Gastrocnemius medialis (tissue), 4 donors: ENCODE measurements at regions not wholly inside any gene's neighbourhood (a gene's known extent, or its start where the extent isn't known, plus 50 kb on each side); places are given as distances from the start of the nearest gene placed in this dataset.

Source experiments
- ATAC-seq, 2 donors: fragments of 150-250 bp; one replicate each; pipeline ENCODE4 v1.9.1; 2016
- DNase-seq, 2 donors: peaks; one replicate each; pipeline ENCODE4 v3.0.0-alpha.2; 2019
- H3K27ac ChIP-seq, 4 donors: fragments of 200-600 bp; sonication (generic); 1 replicate in 1 of 4; 2 replicates in 3 of 4; pipeline ENCODE4 v1.5.1; 2016 to 2018; ENCODE audit warnings: mild to moderate bottlenecking in 2 of 4, moderate library complexity in 1 of 4
- H3K27me3 ChIP-seq, 3 donors: fragments of 200-600 bp; sonication (generic) in 2 of 3; 1 replicate in 1 of 3; 2 replicates in 2 of 3; pipeline versions ENCODE4 v1.5.1 to v1.6.0; 2016 to 2019; ENCODE audit warnings: mild to moderate bottlenecking in 1 of 3, moderate library complexity in 1 of 3
- H3K36me3 ChIP-seq, 2 donors: fragments of 200-600 bp; sonication (generic) in 1 of 2; one replicate each; pipeline ENCODE4 v1.5.1; 2017 to 2018
- H3K4me1 ChIP-seq, 2 donors: fragments of 200-600 bp; sonication (generic) in 1 of 2; one replicate each; pipeline ENCODE4 v1.5.1; 2016 to 2017; ENCODE audit warnings: mild to moderate bottlenecking in 2 of 2
- H3K4me3 ChIP-seq, 4 donors: fragments of 200-600 bp; sonication (generic) in 3 of 4; 1 replicate in 1 of 4; 2 replicates in 3 of 4; pipeline ENCODE4 v1.5.1; 2016 to 2019; ENCODE audit warnings: mild to moderate bottlenecking in 2 of 4
- H3K9me3 ChIP-seq, 3 donors: fragments of 200-600 bp; sonication (generic) in 2 of 3; 1 replicate in 1 of 3; 2 replicates in 2 of 3; pipeline ENCODE4 v1.5.1; 2016 to 2019
- CTCF ChIP-seq, 5 experiments: fragments of 450-650 bp in 3 of 5; fragments of 200-600 bp in 2 of 5; sonication (generic) in 2 of 5; IDR thresholded peaks in 4 of 5; conservative IDR thresholded peaks in 1 of 5; 1 replicate in 4 of 5; 2 replicates in 1 of 5; pipeline ENCODE4 v1.5.1; 2016 to 2019; ENCODE audit warnings: antibody characterized with exemption in 5 of 5, mild to moderate bottlenecking in 3 of 5, moderate library complexity in 3 of 5
- POLR2A ChIP-seq, 2 donors: fragments of 450-650 bp; IDR thresholded peaks; one replicate each; pipeline ENCODE4 v1.6.1; 2017; ENCODE audit warnings: antibody characterized with exemption in 2 of 2, mild to moderate bottlenecking in 2 of 2, moderate library complexity in 2 of 2
- in situ Hi-C, 4 donors: fragments of 200-750 bp; cut with MboI; loops; one replicate each; pipeline versions ENCODE4 v1.15.0 to v1.8.0; 2017; ENCODE audit warnings: low sequenced_read_pairs in 4 of 4
- intact Hi-C: fragments of 100-400 bp; cut with DNase I; formaldehyde crosslinking; loops from one replicate; pipeline ENCODE4 v1.15.1; 2023; ENCODE audit warnings: low total_unique reads

DNA sequence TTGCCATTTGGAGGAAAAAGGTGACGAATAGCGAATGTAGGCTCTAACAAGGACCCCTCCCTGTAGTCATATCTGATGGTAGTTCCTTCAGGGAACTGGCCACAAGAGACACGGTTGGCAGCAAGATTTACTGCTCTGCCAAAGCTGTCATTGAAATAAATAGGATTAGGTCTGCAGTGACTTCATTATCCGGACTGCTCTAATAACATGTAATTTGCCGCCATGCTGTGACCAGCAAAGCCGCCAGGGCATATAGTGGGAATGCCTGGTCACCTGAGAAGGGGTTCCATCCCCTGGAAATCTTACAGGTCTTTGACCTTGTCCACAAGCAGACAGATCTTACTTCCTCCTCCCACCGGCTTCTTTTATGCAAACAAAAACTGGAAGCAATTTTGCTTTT is 59.4 kb upstream of the LAPTM4A start:
- no peaks in the 10 kb centered on the region for H3K9me3 ChIP-seq
- DNase-seq (no peak), ATAC-seq (no peak)
- no peaks in the 10 kb centered on the region for H3K36me3 ChIP-seq
- peaks cover 6 to 12% (median 10%) of the 10 kb centered on the region in 3 donors for H3K27me3 ChIP-seq
- in situ Hi-C loops: no loop called here
- no peak overlapping the region for H3K27ac ChIP-seq
- no peaks in the 10 kb centered on the region for H3K4me1 ChIP-seq
- intact Hi-C loops: no loop called here
- H3K4me3 ChIP-seq: no peak overlapping the region
- TF ChIP-seq POLR2A (IDR thresholded peaks at IDR 0.05): no peak
- no peak for TF ChIP-seq CTCF (IDR thresholded peaks at IDR 0.05 in 4 of 5, conservative IDR thresholded peaks at IDR 0.05 in 1 of 5)

DNA sequence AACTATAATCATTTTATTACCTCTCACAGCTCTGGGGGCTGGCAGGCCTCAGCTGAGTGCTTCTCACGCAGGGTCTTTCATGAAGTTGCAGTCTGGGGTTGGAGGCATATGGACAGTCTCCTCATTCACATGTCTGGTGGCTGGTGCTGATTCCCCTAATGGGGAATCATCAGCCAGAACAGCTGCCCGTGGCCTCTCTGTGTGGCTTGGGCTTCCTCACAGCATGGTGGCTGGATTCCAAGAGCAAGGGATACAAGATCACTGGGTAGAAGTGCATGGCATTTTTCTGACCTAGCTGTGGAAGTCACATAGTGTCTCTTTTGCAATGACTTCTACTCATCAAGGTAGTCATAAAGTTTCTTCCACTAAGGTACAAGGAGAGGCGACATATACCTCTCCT is 59.0 kb upstream of the LAPTM4A start:
- H3K27me3 ChIP-seq: peaks cover 11 to 14% (median 11%) of the 10 kb centered on the region in 3 donors
- no peak overlapping the region for H3K4me3 ChIP-seq
- no peak for TF ChIP-seq POLR2A (IDR thresholded peaks at IDR 0.05)
- no peak for TF ChIP-seq CTCF (IDR thresholded peaks at IDR 0.05 in 4 of 5, conservative IDR thresholded peaks at IDR 0.05 in 1 of 5)
- no peaks in the 10 kb centered on the region for H3K36me3 ChIP-seq
- no peak for DNase-seq
- in situ Hi-C loops (no loop called here), intact Hi-C loops (no loop called here)
- H3K9me3 ChIP-seq: no peaks in the 10 kb centered on the region
- ATAC-seq: no peak
- H3K27ac ChIP-seq: no peak overlapping the region
- no peaks in the 10 kb centered on the region for H3K4me1 ChIP-seq

DNA sequence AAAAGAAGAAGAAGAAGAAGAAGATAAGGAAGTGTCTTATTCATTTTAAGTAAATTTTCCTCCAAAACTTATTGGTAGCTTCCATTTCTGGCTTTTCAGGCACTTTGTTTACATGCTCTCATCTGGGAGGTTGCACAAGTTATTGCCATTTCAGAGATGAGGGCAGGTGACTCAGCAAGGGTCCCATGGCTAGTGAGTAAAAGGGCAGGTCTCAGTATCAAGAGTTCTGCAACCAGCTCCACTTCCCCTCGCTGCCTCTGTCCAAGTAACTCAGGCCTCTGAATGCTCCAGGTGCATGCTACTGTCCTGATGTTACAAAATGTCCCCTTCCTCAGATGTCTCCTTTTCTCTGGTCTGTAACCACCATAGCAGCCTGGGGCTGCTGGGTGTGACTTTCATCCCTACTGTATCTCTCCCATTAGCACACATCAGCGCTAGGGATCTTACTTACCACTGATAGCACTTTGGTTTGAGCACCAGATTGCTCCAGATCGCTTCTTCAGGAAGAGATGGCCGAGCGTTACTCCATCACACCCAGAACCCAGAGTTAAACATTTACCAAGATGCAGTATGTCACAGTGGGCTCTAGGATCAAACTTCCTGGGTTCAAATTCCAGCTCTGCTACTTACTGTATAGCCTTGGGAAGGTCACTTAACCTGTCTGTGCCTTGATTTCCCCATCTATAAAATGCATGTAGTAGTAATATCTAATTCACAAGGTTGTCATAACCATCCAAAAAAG is 57.4 kb upstream of the LAPTM4A start:
- Histone ChIP-seq H3K27me3 (peaks cover 11 to 21% (median 14%) of the 10 kb centered on the region in 3 donors), H3K36me3 (no peaks in the 10 kb centered on the region), H3K27ac (no peak overlapping the region), H3K9me3 (no peaks in the 10 kb centered on the region), H3K4me3 (no peak overlapping the region), H3K4me1 (no peaks in the 10 kb centered on the region)
- in situ Hi-C loops (no loop called here), intact Hi-C loops (no loop called here)
- DNase-seq (no peak), ATAC-seq (no peak)
- TF ChIP-seq CTCF (IDR thresholded peaks at IDR 0.05 in 4 of 5, conservative IDR thresholded peaks at IDR 0.05 in 1 of 5): no peak
- TF ChIP-seq POLR2A (IDR thresholded peaks at IDR 0.05): no peak

DNA sequence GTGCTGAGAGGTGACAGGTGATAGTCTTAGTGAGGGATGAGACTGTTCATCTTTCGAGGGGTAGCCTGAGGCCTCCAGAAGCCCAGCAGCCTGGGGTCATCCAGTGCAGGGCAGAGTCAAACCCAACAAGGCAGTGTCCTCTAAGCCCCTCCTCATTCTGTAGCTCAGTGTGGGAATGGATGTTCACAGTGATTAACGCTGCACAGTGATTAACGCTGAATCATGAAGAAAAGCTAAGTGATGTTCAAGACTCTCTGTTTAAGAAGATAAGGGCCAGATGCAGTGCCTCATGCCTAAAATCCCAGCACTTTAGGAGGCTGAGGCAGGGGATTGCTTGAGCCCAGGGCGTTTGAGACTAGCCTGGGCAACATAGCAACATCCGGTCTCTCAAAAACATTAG is 56.3 kb upstream of the LAPTM4A start:
- DNase-seq (no peak), ATAC-seq (no peak)
- H3K27ac ChIP-seq: no peak overlapping the region
- H3K4me1 ChIP-seq: no peaks in the 10 kb centered on the region
- H3K4me3 ChIP-seq: no peak overlapping the region
- H3K27me3 ChIP-seq: peaks cover 11 to 21% (median 14%) of the 10 kb centered on the region in 3 donors
- no peaks in the 10 kb centered on the region for H3K36me3 ChIP-seq
- in situ Hi-C loops (no loop called here), intact Hi-C loops (no loop called here)
- TF ChIP-seq CTCF (IDR thresholded peaks at IDR 0.05 in 4 of 5, conservative IDR thresholded peaks at IDR 0.05 in 1 of 5) (no peak), POLR2A (IDR thresholded peaks at IDR 0.05) (no peak)
- H3K9me3 ChIP-seq: no peaks in the 10 kb centered on the region

DNA sequence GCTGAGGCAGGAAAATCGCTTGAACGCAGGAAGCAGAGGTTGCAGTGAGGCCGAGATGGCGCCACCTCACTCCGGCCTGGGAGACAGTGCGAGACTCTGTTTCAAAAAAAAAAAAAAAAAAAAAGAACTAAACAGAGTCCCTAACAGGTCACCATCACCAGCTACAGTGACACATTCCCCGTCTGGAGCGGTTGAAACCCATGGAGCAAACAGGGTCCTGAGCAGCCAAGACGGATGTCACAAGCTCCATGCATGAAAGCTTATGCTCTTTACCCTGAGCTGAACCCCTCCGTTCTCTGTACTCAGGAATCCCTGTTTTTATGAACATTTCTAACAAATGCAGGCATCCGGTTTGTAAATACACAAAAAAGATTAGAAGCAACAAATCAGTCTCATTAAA is 55.9 kb upstream of the LAPTM4A start:
- in situ Hi-C loops (no loop called here), intact Hi-C loops (no loop called here)
- Histone ChIP-seq H3K4me3 (no peak overlapping the region), H3K9me3 (no peaks in the 10 kb centered on the region), H3K36me3 (no peaks in the 10 kb centered on the region), H3K27me3 (peaks cover 11 to 21% (median 14%) of the 10 kb centered on the region in 3 donors), H3K27ac (no peak overlapping the region), H3K4me1 (no peaks in the 10 kb centered on the region)
- ATAC-seq (no peak), DNase-seq (no peak)
- no peak for TF ChIP-seq POLR2A (IDR thresholded peaks at IDR 0.05)
- no peak for TF ChIP-seq CTCF (IDR thresholded peaks at IDR 0.05 in 4 of 5, conservative IDR thresholded peaks at IDR 0.05 in 1 of 5)
